Epithelial cell of proximal tubule (primary cell): ENCODE measurements at regions not wholly inside any gene's neighbourhood (a gene's known extent, or its start where the extent isn't known, plus 50 kb on each side); places are given as distances from the start of the nearest gene placed in this dataset.

Experiments
- DNase-seq: peaks from one replicate; pipeline ENCODE4 v3.0.0-alpha.2; 2011; ENCODE audit warnings: low read depth
- H3K4me3 ChIP-seq: 2 replicates; pipeline ENCODE4 v1.5.1; 2011; ENCODE audit warnings: low read depth, mild to moderate bottlenecking, low read length
- CTCF ChIP-seq: conservative IDR thresholded peaks from 2 replicates; pipeline ENCODE4 v1.5.1; 2012; ENCODE audit warnings: low read depth, mild to moderate bottlenecking, low read length

GRCh38 chr16:80023865-80024264 is 423.3 kb upstream of the MAF start:
- DNase-seq: no peak
- TF ChIP-seq CTCF: no peak
- H3K4me3 ChIP-seq: no peak overlapping the region

GRCh38 chr16:80019395-80019794 is 418.9 kb upstream of the MAF start:
- TF ChIP-seq CTCF: no peak
- DNase-seq: no peak
- no peak overlapping the region for H3K4me3 ChIP-seq

GRCh38 chr16:80018466-80018865 is 417.9 kb upstream of the MAF start:
- no peak for TF ChIP-seq CTCF
- no peak overlapping the region for H3K4me3 ChIP-seq
- DNase-seq: no peak

GRCh38 chr16:80016731-80017326 is 416.3 kb upstream of the MAF start:
- no peak for TF ChIP-seq CTCF
- H3K4me3 ChIP-seq: no peak overlapping the region
- no peak for DNase-seq

GRCh38 chr16:80015566-80015965 is 415.0 kb upstream of the MAF start:
- H3K4me3 ChIP-seq: no peak overlapping the region
- DNase-seq: peak; percentile 49
- no peak for TF ChIP-seq CTCF

GRCh38 chr16:80014241-80014939 is 413.9 kb upstream of the MAF start:
- DNase-seq: no peak
- TF ChIP-seq CTCF: no peak

GRCh38 chr16:80012586-80012985 is 412.0 kb upstream of the MAF start:
- no peak for TF ChIP-seq CTCF
- DNase-seq: no peak
- H3K4me3 ChIP-seq: no peak overlapping the region

More at GRCh38 chr16:80014241-80014939, 413.9 kb upstream of the MAF start:
- H3K4me3 ChIP-seq: no peak overlapping the region
